HEK293T (cell line): ENCODE measurements at regions not wholly inside any gene's neighbourhood (a gene's known extent, or its start where the extent isn't known, plus 50 kb on each side); places are given as distances from the start of the nearest gene placed in this dataset.

Experiments
- CTCF ChIA-PET: fragments of 350-600 bp; formaldehyde crosslinking; extraction: SDS; loops from one replicate; lab custom pipeline; 2021; ENCODE audit warnings: antibody characterized with exemption, inconsistent platforms; lab: Yijun Ruan, JAX
- POLR2A ChIA-PET: fragments of 350-600 bp; formaldehyde crosslinking; extraction: SDS; loops from one replicate; lab custom pipeline; 2020; ENCODE audit warnings: antibody characterized with exemption, inconsistent platforms; lab: Yijun Ruan, JAX
- DNase-seq: peaks from one replicate; pipeline ENCODE4 v3.0.0; 2012; ENCODE audit warnings: mixed read lengths; ENCODE audit errors: extremely low spot score
- ARNT ChIP-seq: fragments of 450-650 bp; IDR thresholded peaks from 2 replicates; pipeline ENCODE4 v1.6.1; 2017; ENCODE audit warnings: mild to moderate bottlenecking
- BHLHE40 ChIP-seq: fragments of 450-650 bp; IDR thresholded peaks from 2 replicates; pipeline ENCODE4 v1.6.1; 2016; ENCODE audit warnings: mild to moderate bottlenecking, moderate library complexity, borderline replicate concordance
- CTBP1 ChIP-seq: fragments of 450-650 bp; IDR thresholded peaks from 2 replicates; pipeline ENCODE4 v1.6.1; 2016; ENCODE audit warnings: borderline replicate concordance
- ELF4 ChIP-seq: fragments of 450-650 bp; IDR thresholded peaks from 2 replicates; pipeline ENCODE4 v1.6.1; 2017; ENCODE audit warnings: antibody characterized with exemption
- FOXA1 ChIP-seq: fragments of 450-650 bp; IDR thresholded peaks from 2 replicates; pipeline ENCODE4 v1.6.1; 2016; ENCODE audit warnings: mild to moderate bottlenecking
- FOXK2 ChIP-seq: fragments of 450-650 bp; IDR thresholded peaks from 2 replicates; pipeline ENCODE4 v1.6.1; 2016; ENCODE audit warnings: mild to moderate bottlenecking
- FOXM1 ChIP-seq: fragments of 450-650 bp; IDR thresholded peaks from 2 replicates; pipeline ENCODE4 v1.6.1; 2017; ENCODE audit warnings: mild to moderate bottlenecking, borderline replicate concordance
- HDGF ChIP-seq: fragments of 450-650 bp; IDR thresholded peaks from 2 replicates; pipeline ENCODE4 v1.6.1; 2017; ENCODE audit warnings: antibody characterized with exemption, borderline replicate concordance
- L3MBTL2 ChIP-seq: fragments of 450-650 bp; conservative IDR thresholded peaks from 2 replicates; pipeline ENCODE4 v1.6.1; 2016; ENCODE audit warnings: mild to moderate bottlenecking
- LEF1 ChIP-seq: fragments of 450-650 bp; IDR thresholded peaks from 2 replicates; pipeline ENCODE4 v1.6.1; 2017; ENCODE audit warnings: mild to moderate bottlenecking, borderline replicate concordance
- NFRKB ChIP-seq: fragments of 450-650 bp; IDR thresholded peaks from 2 replicates; pipeline ENCODE4 v1.6.1; 2016; ENCODE audit warnings: mild to moderate bottlenecking, moderate library complexity
- SP1 ChIP-seq: fragments of 450-650 bp; IDR thresholded peaks from 2 replicates; pipeline ENCODE4 v1.6.1; 2017
- SUZ12 ChIP-seq: fragments of 450-650 bp; IDR thresholded peaks from 2 replicates; pipeline ENCODE4 v1.6.1; 2016; ENCODE audit warnings: mild to moderate bottlenecking
- TARDBP ChIP-seq: fragments of 450-650 bp; IDR thresholded peaks from 2 replicates; pipeline ENCODE4 v1.6.1; 2016
- ZNF384 ChIP-seq: fragments of 450-650 bp; IDR thresholded peaks from 2 replicates; pipeline ENCODE4 v1.6.1; 2016
- TF ChIP-seq, protein P1 (sequence below): fragments of 450-650 bp; IDR thresholded peaks from 2 replicates; pipeline ENCODE4 v1.6.1; 2016

- CTCF ChIA-PET: interaction anchor here (0.6 kb wide), 1 partner anchor 7 kb away, joined by 4 read pairs; no protein-coding TSS in a partner anchor
- POLR2A ChIA-PET: no interaction called here
- no peak for DNase-seq
- no peak for TF ChIP-seq CTBP1
- no peak for TF ChIP-seq ARNT
- no peak for TF ChIP-seq TARDBP
- TF ChIP-seq BHLHE40: no peak
Measured at GRCh38 chr5:77849308-77849900, 73.3 kb upstream of the TBCA start.

GRCh38 chr5:77847814-77848290 is 71.7 kb upstream of the TBCA start:
- TF ChIP-seq, protein P1, sequence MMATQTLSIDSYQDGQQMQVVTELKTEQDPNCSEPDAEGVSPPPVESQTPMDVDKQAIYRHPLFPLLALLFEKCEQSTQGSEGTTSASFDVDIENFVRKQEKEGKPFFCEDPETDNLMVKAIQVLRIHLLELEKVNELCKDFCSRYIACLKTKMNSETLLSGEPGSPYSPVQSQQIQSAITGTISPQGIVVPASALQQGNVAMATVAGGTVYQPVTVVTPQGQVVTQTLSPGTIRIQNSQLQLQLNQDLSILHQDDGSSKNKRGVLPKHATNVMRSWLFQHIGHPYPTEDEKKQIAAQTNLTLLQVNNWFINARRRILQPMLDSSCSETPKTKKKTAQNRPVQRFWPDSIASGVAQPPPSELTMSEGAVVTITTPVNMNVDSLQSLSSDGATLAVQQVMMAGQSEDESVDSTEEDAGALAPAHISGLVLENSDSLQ: peak; percentile 34
- TF ChIP-seq SP1 (no peak), FOXA1 (no peak)
- ChIA-PET CTCF (interaction anchor here (0.6 kb wide), 1 partner anchor 9 kb away, joined by 3 read pairs; no protein-coding TSS in a partner anchor), POLR2A (no interaction called here)
- no peak for DNase-seq

GRCh38 chr5:77847129-77847460 is 71.0 kb upstream of the TBCA start:
- ChIA-PET POLR2A (no interaction called here), CTCF (interaction anchor here (0.6 kb wide), 1 partner anchor 10 kb away, joined by 3 read pairs; no protein-coding TSS in a partner anchor)
- TF ChIP-seq SP1 (no peak), LEF1 (no peak)
- no peak for DNase-seq

DNA sequence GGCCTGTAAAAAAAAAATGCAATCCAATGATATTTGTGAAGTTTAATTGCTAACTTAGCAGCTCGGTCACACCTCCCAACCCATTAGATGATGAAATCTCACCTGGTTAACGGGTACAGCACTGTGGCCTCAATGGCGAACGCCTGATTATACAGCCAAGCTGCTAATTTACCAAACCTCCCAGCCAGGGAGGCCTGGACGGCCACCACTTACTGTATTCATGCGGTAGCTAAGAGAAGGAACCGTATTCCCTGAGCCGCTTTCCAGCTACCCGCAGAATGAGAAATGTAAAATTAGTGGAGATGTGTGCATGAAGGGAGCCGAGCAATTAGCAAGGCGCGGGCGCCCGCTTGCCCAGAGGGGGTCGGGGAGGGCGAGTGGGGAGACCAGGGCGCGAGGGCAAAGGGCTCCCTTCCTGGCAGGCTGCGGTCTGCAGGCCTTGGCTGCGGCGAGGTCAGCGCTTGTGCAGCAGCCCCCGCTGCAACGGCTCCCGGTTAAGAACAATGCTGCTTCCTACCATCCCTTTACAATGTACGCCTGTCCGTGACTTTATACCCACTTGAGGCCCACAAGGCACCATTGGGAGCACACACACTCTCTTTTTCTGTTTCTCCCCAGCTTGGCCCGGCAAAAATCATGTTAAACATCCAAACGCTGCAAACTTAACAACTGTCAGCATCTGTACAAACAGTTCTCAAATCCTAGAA is 70.4 kb upstream of the TBCA start:
- ChIA-PET CTCF (interaction anchor here (0.5 to 0.6 kb wide), 2 partner anchors 27 to 119 kb away, joined by 3 to 4 read pairs; no protein-coding TSS in a partner anchor), POLR2A (no interaction called here)
- TF ChIP-seq SUZ12 (no peak), NFRKB (no peak)
- DNase-seq: no peak

DNA sequence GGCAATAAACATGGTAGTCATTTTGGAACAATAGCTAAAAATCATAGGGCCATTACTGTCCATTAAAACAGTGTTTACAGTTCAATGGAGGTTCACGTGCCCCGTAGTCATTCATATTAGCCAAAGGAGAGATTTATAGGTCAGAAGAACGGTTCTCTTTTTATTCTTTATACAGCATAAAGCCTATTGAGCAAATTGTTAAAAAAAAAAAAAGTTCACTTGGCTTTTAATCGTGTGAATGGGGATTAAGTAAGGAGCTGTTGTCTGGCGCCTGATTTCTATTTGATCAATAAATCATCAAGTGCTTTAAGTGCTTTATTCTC is 69.1 kb upstream of the TBCA start:
- CTCF ChIA-PET: interaction anchor here (0.6 to 0.7 kb wide), 3 partner anchors 11 to 242 kb away, joined by 3 to 4 read pairs (median 4); no protein-coding TSS in a partner anchor
- no peak for DNase-seq
- TF ChIP-seq FOXK2 (no peak), BHLHE40 (no peak)
- TF ChIP-seq, protein P1: peak; percentile 39; the same call in 1 of the 2 replicates
- POLR2A ChIA-PET: interaction anchor here (0.9 kb wide), 1 partner anchor 100 kb away, joined by 3 read pairs; no protein-coding TSS in a partner anchor

DNA sequence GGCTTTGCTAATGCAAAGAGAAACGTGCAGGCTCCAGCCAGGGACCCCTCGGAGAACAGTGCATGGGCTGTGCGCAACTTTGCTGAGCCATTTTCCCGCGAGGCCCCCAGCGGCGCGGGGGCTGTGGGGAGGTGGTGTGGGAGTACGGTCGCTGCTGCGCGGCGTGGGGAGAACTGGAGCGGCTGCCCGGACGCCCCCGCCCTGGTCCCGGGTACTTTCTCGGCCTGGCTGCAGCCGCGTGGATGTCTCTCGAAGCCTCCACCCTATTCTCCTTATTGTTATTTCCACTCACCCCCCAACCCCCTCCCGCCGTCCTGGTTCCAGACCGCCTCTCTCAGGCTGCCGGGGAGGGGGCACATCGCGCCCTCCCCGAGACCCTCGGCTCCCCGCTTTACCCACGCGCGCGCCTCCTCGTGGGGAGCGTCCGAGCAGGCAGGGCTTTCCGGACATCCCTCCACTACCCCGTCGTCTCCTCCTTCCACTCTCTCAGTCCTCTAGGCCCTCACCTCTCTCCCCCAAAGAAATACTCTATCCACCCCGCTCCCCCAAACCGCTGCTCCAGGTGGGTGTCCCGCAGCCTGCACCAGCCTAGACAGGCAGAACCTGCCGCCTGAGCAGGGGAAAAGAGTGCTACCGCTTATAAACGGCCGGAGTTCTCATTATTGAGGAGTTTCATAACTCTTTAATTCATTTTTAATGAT is 68.6 kb upstream of the TBCA start:
- CTCF ChIA-PET: interaction anchor here (0.6 to 0.7 kb wide), 3 partner anchors 10 to 242 kb away, joined by 4 to 5 read pairs (median 4); no protein-coding TSS in a partner anchor
- no peak for DNase-seq
- TF ChIP-seq FOXA1 (no peak), CTBP1 (no peak), FOXM1 (no peak), BHLHE40 (no peak), L3MBTL2 (no peak)
- POLR2A ChIA-PET: interaction anchor here (0.9 kb wide), 1 partner anchor 101 kb away, joined by 3 read pairs; no protein-coding TSS in a partner anchor

DNA sequence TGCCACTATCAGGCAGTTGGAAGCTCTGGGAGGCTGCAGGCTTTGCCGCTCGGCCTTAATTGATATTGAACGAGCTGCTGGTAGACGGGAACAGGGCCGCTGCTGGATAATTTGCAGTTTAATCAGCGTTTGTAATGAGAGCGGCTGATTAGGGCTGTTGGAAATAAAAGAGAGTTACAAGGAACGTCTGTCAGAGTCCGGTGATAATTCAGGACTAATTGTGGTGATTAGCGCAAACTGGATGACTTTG is 68.2 kb upstream of the TBCA start:
- DNase-seq: no peak
- CTCF ChIA-PET: interaction anchor here (0.6 kb wide), 1 partner anchor 10 kb away, joined by 5 read pairs; no protein-coding TSS in a partner anchor
- TF ChIP-seq L3MBTL2: no peak
- TF ChIP-seq BHLHE40: no peak
- no peak for TF ChIP-seq CTBP1
- TF ChIP-seq FOXA1: no peak
- no peak for TF ChIP-seq ARNT
- no peak for TF ChIP-seq HDGF
- no peak for TF ChIP-seq LEF1
- TF ChIP-seq, protein P1: no peak
- no peak for TF ChIP-seq NFRKB
- TF ChIP-seq TARDBP: no peak
- TF ChIP-seq SP1: no peak
- TF ChIP-seq ZNF384: no peak
- no peak for TF ChIP-seq FOXK2
- no peak for TF ChIP-seq FOXM1
- TF ChIP-seq SUZ12: no peak
- TF ChIP-seq ELF4: no peak
- POLR2A ChIA-PET: no interaction called here
